Adrenal gland (tissue), 9 donors: ENCODE measurements at regions not wholly inside any gene's neighbourhood (a gene's known extent, or its start where the extent isn't known, plus 50 kb on each side); places are given as distances from the start of the nearest gene placed in this dataset.

Source experiments
- DNase-seq, 7 donors: peaks; one replicate each; pipeline ENCODE4 v3.0.0-alpha.2; 2019 to 2020
- H3K27ac ChIP-seq, 5 donors: fragments of 200-600 bp; sonication (generic) in 4 of 5; 1 replicate in 3 of 5; 2 replicates in 2 of 5; pipeline versions ENCODE4 v1.5.1 to v1.8.0; 2016 to 2020; ENCODE audit warnings: mild to moderate bottlenecking in 1 of 5
- H3K27me3 ChIP-seq: fragments of 200-600 bp; 2 replicates; pipeline ENCODE4 v1.8.0; 2021
- H3K36me3 ChIP-seq, 2 donors: fragments of 200-600 bp; replicated peaks in 1 of 2; 1 replicate in 1 of 2; 2 replicates in 1 of 2; pipeline versions ENCODE4 v1.5.1 to v1.8.0; 2018 to 2022
- H3K4me1 ChIP-seq, 2 donors: fragments of 200-600 bp; replicated peaks in 1 of 2; 1 replicate in 1 of 2; 2 replicates in 1 of 2; pipeline versions ENCODE4 v1.5.1 to v1.8.0; 2018 to 2021
- H3K4me3 ChIP-seq, 4 donors: fragments of 200-600 bp; sonication (generic) in 3 of 4; one replicate each; pipeline ENCODE4 v1.5.1; 2016 to 2018
- H3K9me3 ChIP-seq, 3 donors: fragments of 200-600 bp; sonication (generic) in 1 of 3; replicated peaks in 1 of 3; 1 replicate in 2 of 3; 2 replicates in 1 of 3; pipeline versions ENCODE4 v1.5.1 to v1.8.0; 2016 to 2021
- POLR2A ChIP-seq, 2 donors: fragments of 450-650 bp; IDR thresholded peaks; one replicate each; pipeline ENCODE4 v1.6.1; 2017; ENCODE audit warnings: antibody characterized with exemption in 2 of 2, mild to moderate bottlenecking in 2 of 2, moderate library complexity in 1 of 2
- WGBS, 4 donors: extraction: QIAGEN DNeasy Blood & Tissue Kit in 2 of 4; methylation state at CpG; one replicate each; pipeline versions ENCODE4 v1.1.5 to v1.1.7; 2013 to 2017; 5-methylcytosine and 5-hydroxymethylcytosine counted together
- intact Hi-C, 2 donors: fragments of 100-400 bp; cut with DNase I; formaldehyde crosslinking; loops; one replicate each; pipeline versions ENCODE4 v1.14.1 to v1.15.0; 2022 to 2023
- TF ChIP-seq, protein P1 (sequence below), 6 experiments: fragments of 450-650 bp in 4 of 6; fragments of 200-600 bp in 2 of 6; sonication (generic) in 1 of 6; IDR thresholded peaks; 1 replicate in 5 of 6; 2 replicates in 1 of 6; pipeline versions ENCODE4 v1.5.1 to v1.8.0; 2016 to 2021; ENCODE audit warnings: antibody characterized with exemption in 6 of 6, mild to moderate bottlenecking in 2 of 6, moderate library complexity in 1 of 6
- donor health status: healthy with polysubstance abuse.
- donor health status: Bipolar disorder and iron deficiency.
- donor health status: DM: yes; HTN: yes; CAD: no.
- donor health status: DM: no; HTN: no; CAD: no.
- donor health status: DM: no; HTN: no; CAD: no.

DNA sequence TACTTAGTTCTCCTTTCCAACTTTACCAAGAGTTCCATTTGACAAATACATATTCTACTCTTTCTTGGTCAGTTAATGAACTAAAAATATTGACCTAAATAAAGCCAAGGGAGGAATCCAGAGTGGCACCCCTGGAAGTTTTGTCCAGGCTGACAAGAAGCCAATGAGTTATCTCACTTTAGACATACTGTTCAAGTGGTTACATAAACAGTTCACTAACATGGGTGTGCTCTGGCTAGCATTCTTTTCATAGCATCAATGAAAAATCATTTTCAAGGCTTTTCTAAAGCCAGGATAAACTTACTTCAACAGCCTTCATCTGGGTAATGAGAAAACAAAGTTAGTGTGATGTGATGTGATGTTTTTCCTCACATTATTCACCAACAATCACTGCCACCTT, 649.4 kb downstream of the TDRD15 start:
- Histone ChIP-seq H3K4me1 (no peaks in the 10 kb centered on the region), H3K4me3 (no peak overlapping the region), H3K36me3 (no peaks in the 10 kb centered on the region), H3K27ac (no peak overlapping the region), H3K27me3 (no peaks in the 10 kb centered on the region), H3K9me3 (no peaks in the 10 kb centered on the region)
- DNase-seq, result no peak
- TF ChIP-seq POLR2A (IDR thresholded peaks at IDR 0.05), result no peak
- TF ChIP-seq, protein P1, sequence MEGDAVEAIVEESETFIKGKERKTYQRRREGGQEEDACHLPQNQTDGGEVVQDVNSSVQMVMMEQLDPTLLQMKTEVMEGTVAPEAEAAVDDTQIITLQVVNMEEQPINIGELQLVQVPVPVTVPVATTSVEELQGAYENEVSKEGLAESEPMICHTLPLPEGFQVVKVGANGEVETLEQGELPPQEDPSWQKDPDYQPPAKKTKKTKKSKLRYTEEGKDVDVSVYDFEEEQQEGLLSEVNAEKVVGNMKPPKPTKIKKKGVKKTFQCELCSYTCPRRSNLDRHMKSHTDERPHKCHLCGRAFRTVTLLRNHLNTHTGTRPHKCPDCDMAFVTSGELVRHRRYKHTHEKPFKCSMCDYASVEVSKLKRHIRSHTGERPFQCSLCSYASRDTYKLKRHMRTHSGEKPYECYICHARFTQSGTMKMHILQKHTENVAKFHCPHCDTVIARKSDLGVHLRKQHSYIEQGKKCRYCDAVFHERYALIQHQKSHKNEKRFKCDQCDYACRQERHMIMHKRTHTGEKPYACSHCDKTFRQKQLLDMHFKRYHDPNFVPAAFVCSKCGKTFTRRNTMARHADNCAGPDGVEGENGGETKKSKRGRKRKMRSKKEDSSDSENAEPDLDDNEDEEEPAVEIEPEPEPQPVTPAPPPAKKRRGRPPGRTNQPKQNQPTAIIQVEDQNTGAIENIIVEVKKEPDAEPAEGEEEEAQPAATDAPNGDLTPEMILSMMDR (IDR thresholded peaks at IDR 0.05), result no peak
- intact Hi-C loops, result no loop called here

DNA sequence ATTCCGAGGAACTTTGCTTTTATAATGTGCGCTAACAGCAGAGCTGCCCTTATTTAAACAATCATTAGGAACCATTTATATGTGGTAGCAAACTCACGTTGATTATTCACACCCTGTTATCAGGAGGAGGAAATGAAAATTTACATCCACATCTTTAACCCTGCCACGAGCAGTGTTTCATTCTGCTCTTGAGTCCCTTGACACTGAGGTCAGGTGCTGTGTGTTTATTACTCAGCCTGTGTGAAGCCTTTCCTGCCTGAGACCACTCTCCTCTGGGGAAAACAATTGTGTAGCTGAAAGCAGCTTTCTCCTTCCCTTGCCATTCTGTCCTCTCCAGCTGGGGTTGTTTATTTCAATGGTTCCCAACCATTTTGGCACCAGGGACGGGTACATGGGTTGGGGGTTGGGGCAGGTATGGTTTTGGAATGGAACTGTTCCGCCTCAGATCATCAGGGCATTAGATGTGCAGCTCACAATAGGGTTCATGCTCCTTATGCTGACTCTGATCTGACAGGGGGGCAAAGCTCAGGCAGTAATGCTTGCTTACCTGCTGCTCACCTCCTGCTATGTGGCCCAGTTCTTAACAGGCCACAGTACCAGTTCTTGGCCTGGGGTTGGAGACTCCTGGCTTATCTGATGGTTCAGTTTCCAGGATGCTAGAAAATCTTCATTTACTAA, 651.1 kb downstream of the TDRD15 start:
- Histone ChIP-seq H3K4me3 (no peak overlapping the region), H3K27me3 (no peaks in the 10 kb centered on the region), H3K9me3 (no peaks in the 10 kb centered on the region), H3K27ac (no peak overlapping the region), H3K4me1 (no peaks in the 10 kb centered on the region), H3K36me3 (no peaks in the 10 kb centered on the region)
- TF ChIP-seq, protein P1 (IDR thresholded peaks at IDR 0.05), result no peak
- no peak for TF ChIP-seq POLR2A (IDR thresholded peaks at IDR 0.05)
- 49 to 61% (median 55%) methylated on average over 5 to 6 of the region's 6 CpGs for WGBS, 4 donors
- intact Hi-C loops, result no loop called here
- DNase-seq, result no peak

DNA sequence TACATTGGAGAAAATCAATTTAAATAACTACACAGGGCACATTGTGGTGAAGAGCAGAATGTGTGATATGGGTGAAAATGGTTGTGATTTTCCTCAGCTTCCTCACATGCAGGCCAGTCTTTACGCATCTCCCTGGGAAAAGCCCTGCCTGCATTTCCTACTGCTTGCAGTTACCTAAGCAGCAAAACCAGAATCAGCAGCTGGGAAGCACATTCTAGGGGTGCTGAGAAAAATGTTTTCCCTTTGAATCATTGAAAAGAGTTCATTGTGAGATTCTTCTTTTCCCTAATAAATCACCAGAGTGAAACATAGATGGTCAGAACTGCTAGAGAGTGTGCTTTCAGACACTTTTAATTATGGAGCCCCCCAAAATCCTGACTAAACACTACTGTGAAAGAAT, 656.0 kb downstream of the TDRD15 start:
- Histone ChIP-seq H3K9me3 (no peaks in the 10 kb centered on the region), H3K27me3 (no peaks in the 10 kb centered on the region), H3K36me3 (no peaks in the 10 kb centered on the region), H3K27ac (no peak overlapping the region), H3K4me3 (no peak overlapping the region), H3K4me1 (no peaks in the 10 kb centered on the region)
- DNase-seq, result no peak
- WGBS, 4 donors, result 84 to 100% (median 92%) methylated on average over 1 of the region's 1 CpG
- intact Hi-C loops, result no loop called here
- TF ChIP-seq, protein P1 (IDR thresholded peaks at IDR 0.05), result no peak
- no peak for TF ChIP-seq POLR2A (IDR thresholded peaks at IDR 0.05)

DNA sequence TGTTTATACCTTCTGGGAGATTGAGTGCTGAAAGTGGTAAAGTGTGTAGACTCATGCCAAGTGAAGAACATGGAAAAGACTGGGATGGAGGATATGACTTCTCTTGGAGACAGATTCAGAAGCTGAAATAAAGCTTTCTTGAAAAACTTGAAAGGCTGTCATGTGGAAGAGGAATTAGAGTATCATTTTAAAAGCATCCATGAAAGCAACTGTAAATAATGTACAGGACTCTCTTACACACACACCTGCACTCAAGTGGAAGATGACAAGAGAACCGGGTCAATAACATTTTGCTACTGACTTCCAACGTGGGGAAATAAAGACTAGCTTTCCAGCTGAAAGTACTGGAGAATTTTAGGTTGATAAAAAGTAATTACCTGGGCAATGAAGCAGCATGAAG, 658.2 kb downstream of the TDRD15 start:
- H3K4me1 ChIP-seq, result no peaks in the 10 kb centered on the region
- TF ChIP-seq, protein P1 (IDR thresholded peaks at IDR 0.05), result no peak
- no peak for TF ChIP-seq POLR2A (IDR thresholded peaks at IDR 0.05)
- WGBS, 4 donors, result 57 to 89% (median 75%) methylated on average over 2 of the region's 2 CpGs

More for the DNA sequence above, 658.2 kb downstream of the TDRD15 start:
- Histone ChIP-seq H3K27ac (no peak overlapping the region), H3K4me3 (no peak overlapping the region), H3K9me3 (no peaks in the 10 kb centered on the region), H3K27me3 (no peaks in the 10 kb centered on the region), H3K36me3 (no peaks in the 10 kb centered on the region)
- no peak for DNase-seq
- intact Hi-C loops, result no loop called here
